ENCODE measurements at regions not wholly inside any gene's neighbourhood (a gene's known extent, or its start where the extent isn't known, plus 50 kb on each side); places are given as distances from the start of the nearest gene placed in this dataset.
"Not testable (repeated sequence)": the region's sequence is repeated elsewhere in the genome, so short reads cannot be mapped to it uniquely, and the experiment has no call there.

- no peak for ATAC-seq
- DNase-seq = no peak
These were observed 61.0 kb downstream of the POLR2M start for GRCh38 chr15:57767481-57767880.

GRCh38 chr15:57769266-57769665 is 62.8 kb downstream of the POLR2M start:
- ATAC-seq (no peak), DNase-seq (no peak)

- DNase-seq = no peak
- ATAC-seq = no peak
These were observed 64.0 kb downstream of the POLR2M start for GRCh38 chr15:57770495-57770894.

- no peak for DNase-seq
- ATAC-seq = peak; percentile 57
These were observed 65.9 kb downstream of the POLR2M start for GRCh38 chr15:57772223-57772957.

DNA sequence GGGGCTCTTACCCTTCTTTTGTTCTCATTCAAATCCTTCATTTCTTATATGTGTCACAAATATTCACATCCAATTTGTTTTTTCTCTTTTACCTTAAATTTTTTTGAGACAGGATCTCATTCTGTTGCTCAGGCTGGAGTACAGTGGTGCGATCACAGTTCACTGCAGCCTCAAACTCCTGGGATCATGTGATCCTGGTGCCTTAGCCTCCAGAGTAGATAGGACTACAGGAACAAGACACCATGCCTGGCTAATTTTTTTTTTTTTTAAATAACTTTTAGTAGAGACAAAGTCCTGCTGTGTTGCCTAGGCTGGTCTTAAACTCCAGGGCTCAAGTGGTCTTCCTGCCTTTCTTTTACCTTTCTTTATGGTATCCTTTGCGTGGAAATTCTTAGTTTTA is 66.5 kb downstream of the POLR2M start:
- DNase-seq (no peak), ATAC-seq (no peak)

DNA sequence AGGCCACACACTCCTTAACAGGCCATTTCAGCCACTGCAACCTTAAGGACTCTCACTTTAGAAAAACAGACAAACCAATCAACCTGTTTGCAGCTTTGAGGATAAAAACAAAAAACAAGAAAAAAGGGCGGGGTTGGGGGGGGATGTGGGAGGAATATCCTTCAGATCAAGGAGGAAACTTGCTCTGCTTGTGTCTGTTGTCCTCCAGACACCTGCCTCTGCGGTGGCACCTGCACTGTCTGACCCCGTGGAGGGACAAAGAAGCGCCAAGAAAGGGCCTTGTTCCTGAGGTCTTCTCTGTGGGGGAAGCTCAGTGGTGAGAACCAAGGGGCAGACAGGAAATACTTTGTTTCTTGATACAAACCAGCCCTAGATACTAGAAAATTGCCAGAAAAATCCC is 70.5 kb downstream of the POLR2M start:
- DNase-seq (no peak), ATAC-seq (no peak)

DNA sequence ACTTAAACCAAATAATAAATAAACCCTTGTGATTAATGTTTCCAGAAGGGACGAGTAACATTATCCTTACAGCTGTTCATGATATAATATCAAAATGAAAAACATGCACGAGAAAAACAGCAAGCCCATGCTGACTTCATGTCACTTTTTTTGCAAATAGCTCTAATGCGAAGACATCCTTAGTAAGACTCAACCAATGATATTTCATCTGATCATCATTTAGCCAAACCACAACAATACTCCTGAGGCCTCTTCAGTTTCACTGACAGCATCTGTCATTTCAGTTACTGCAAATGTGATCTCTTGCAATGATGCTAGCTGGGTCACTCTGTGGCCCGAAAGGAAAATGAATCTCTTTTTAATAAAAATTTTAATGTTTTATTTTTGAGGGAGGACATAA is 74.0 kb downstream of the POLR2M start:
- no peak for DNase-seq
- ATAC-seq = no peak

DNA sequence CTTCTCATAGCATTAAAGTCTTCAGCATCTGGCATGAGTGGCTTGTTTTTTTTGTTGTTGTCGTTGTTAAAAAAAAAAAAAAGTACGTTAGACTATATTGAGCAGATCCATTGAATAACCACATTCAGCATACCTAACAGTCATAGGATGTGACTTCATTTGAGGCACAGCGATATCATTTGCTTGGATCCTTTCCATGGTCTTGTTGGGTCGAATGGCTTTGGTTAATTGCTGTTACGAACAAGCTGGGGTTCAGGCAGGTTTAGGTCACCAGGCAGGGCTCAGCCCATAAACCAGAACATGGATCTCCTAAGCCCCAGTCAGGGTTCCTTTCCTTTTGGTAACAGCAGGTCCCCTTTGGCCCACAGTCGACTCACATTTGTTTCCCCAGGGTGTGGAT is 76.2 kb downstream of the POLR2M start:
- DNase-seq = no peak
- ATAC-seq = no peak

DNA sequence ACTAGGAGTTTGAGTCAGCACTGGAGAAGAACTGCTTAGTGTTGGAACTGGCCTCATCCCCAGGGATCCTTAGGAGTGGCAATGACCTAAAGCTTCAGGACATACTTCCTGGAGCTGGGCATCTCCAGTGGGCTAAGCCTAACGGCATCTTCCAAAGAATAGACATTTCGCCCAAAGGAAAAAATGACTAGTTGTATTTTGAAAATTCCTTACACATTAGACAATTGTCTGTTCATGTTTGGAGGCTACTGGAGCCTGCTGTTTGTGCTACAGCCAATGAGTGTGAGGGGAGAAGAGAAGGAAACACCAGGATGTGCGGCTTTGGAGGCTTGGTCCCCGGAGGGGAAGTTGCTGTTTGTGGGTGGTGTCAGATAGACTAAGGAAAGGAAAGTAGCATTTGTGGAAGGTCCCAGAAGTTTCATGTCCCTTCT is 77.6 kb downstream of the POLR2M start:
- ATAC-seq (no peak), DNase-seq (no peak)

DNA sequence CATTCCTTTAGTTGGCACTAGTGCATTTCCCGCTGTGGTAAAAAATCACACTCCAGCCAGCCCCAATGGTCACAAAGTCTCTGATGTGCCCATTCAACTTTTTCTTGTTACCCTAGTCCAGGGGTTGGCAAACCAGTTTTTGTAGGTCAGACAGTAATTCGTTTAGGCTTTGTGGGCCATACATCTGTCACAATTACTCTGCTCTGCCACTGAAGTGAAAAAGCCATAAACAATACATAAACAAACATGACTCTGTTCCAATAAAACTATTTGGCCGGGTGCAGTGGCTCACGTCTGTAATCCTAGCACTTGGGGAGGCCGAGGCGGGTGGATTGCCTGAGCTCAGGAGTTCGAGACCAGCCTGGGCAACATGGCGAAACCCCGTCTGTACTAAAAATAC is 78.5 kb downstream of the POLR2M start:
- no peak for ATAC-seq

DNA sequence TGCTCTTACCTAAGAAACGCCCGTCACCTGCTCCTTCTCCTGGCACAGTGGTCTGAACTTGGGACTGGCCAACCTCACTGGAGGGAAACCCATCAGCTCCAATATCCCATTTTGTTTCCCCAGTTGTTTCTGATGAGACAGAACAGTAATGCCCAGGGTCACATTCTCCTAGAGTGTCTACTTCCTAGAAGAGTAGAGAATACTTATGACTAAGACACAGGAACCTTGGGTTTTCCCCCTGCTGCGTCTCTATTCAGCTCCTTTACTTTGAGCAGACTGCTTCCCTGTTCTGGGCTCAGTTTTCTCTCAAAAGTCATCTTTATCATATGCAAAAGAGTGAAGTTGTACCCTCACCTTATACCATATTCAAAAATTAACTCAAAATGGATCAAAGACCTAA is 79.4 kb downstream of the POLR2M start:
- DNase-seq = no peak
- ATAC-seq = no peak

More for the DNA sequence above, 78.5 kb downstream of the POLR2M start:
- DNase-seq = no peak

- ATAC-seq = no peak
- no peak for DNase-seq
These were observed 82.7 kb downstream of the POLR2M start for GRCh38 chr15:57789225-57789624.

- ATAC-seq (no peak), DNase-seq (no peak)
These were observed 86.4 kb downstream of the POLR2M start for GRCh38 chr15:57792724-57793449.

- DNase-seq (no peak), ATAC-seq (no peak)
These were observed 88.7 kb downstream of the POLR2M start for GRCh38 chr15:57795261-57795660.

- DNase-seq (no peak), ATAC-seq (no peak)
These were observed 89.6 kb downstream of the POLR2M start for GRCh38 chr15:57796146-57796545.

DNA sequence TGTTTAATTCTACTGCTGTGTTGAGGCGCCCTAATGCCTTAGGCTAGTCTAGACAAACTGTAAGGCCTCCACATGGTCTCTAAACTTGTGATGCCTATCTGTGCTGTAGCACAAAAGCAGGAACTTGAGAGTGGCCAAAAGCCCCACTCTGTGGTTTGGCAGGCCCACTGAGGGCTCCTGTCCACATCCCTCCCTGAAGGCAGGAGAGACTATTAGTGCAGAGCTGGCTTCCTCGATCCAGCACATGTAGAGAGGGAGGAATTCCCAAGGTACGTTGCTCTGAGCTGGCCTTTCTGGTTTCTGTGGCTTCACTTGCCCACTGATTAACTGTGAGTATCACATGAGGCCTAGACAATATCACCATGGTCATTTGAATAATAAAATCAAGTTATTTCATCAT is 90.6 kb downstream of the POLR2M start:
- DNase-seq (no peak), ATAC-seq (no peak)

DNA sequence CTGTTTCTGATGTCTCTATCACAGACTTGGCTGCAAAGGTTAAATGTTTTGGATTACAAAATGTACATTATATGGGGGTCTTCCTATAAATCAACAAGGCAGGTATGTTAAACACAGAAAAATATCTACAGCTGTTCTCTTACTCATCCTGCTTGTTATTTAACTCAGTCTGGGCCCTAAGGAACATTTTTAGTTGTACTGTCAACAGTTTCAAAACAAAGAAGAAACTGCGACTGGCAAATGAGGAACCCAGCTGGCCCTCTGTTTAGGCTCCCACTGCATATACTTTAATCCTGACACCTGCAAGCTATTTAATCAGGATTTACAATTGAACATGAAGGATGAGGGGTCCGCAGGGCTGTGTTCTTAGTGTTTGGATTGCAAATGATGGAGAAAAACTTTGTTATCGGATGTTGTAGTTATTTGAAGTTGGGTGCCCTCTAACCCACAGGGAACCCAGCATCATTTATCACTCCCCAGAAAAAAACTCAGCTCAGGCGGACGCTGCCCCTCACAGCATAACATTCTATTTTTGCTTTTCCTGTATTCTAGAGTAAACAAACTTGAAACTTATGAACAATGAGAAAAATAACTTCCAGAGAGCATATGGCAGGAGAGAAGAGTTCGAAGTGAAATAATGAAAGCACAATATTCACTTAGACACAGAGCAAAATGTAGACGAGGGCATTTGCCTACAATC is 91.2 kb downstream of the POLR2M start:
- ATAC-seq (no peak), DNase-seq (no peak)

- no peak for DNase-seq
These were observed 99.5 kb downstream of the POLR2M start for GRCh38 chr15:57806003-57806402.

DNA sequence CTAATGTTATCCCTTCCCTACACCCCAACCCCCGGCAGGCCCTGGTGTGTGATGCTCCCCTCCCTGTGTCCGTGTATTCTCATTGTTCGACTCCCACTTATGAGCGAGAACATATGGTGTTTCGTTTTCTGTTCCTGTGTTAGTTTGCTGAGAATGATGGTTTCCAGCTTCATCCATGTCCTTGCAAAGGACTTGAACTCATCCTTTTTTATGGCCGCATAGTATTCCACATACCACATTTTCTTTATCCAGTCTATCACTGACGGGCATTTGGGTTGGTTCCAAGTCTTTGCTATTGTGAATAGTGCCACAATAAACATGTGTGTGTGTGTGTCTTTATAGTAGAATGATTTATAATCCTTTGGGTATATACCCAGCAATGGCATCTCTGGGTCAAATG is 102.8 kb downstream of the POLR2M start:
- not testable (repeated sequence) for DNase-seq, ATAC-seq

More at GRCh38 chr15:57806003-57806402, 99.5 kb downstream of the POLR2M start:
- no peak for ATAC-seq

DNA sequence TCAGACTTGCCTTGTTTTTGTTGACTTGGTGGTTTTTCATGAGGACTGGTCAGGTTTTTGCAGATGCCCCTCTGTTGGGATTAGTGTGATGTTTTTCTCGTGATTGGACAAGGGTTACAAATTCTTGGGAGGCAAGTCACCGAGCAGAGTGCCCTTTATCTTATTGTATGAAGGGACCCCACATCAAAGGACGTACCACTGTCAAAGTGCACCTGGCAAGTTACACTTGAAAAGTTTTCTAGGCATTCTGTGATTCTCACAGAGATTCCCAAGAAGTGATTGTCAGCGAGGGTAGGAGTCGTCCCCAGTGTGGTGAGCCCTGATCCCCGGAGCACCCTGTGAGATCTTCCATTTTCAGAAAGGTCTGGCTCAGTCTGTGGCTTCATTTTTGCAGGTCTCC is 110.1 kb downstream of the POLR2M start:
- ATAC-seq = no peak
- no peak for DNase-seq

DNA sequence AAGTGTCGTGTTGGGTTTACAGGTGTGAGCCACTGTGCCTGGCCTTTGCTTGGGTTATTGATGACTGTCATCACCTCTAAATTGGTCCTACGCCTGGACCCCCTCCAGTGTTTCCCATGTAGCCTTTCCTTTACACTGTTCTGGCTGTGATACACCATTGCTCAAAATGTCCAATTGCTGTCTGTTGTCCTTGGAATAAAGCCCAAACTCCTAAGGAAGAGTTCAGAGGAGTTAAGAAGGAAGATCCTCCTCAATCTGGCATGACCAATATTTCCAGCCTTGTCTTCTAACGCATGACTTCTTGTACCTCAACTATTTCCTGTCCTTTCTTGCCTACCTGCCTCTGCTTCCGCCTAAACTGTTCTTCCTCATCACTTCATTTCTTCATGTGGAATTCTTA is 113.1 kb downstream of the POLR2M start:
- DNase-seq = no peak
- no peak for ATAC-seq

GRCh38 chr15:57820119-57820518 is 113.6 kb downstream of the POLR2M start:
- DNase-seq (no peak), ATAC-seq (no peak)

- no peak for ATAC-seq
- DNase-seq = no peak
These were observed 115.3 kb downstream of the POLR2M start for GRCh38 chr15:57821826-57822225.
